ENCODE measurements at regions not wholly inside any gene's neighbourhood (a gene's known extent, or its start where the extent isn't known, plus 50 kb on each side); places are given as distances from the start of the nearest gene placed in this dataset.

DNA sequence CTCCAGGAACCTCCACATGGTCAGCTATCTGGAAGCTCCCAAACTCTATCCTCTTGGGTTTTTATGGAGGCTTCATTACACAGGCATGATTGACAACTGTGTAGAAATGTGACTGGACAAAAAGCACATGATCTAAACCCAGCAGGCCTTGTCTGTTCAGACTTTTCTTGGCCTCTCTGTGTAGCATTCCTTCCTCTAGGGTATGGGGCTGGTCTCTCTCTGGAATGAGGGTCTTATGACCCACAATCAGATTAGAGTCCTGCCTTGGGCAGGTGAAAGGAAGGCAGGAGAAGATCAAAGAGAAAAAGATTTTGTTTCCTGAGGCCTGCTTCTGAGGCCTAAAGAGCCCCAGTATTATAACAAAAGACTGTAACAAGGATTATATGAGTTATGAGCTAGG is 162.7 kb downstream of the SP3 start:
- no peak for TF ChIP-seq CTCF (conservative IDR thresholded peaks at IDR 0.05; ENCODE audit: low read depth, low read length)
- TF ChIP-seq EZH2 (IDR thresholded peaks at IDR 0.05; ENCODE audit: low read length, unreplicated experiment), result no peak
- TF ChIP-seq EZH2phosphoT487 (IDR thresholded peaks at IDR 0.05; ENCODE audit: borderline replicate concordance, low read length), result no peak

All from PC-3 (cell line).